ENCODE measurements at regions not wholly inside any gene's neighbourhood (a gene's known extent, or its start where the extent isn't known, plus 50 kb on each side); places are given as distances from the start of the nearest gene placed in this dataset.

DNA sequence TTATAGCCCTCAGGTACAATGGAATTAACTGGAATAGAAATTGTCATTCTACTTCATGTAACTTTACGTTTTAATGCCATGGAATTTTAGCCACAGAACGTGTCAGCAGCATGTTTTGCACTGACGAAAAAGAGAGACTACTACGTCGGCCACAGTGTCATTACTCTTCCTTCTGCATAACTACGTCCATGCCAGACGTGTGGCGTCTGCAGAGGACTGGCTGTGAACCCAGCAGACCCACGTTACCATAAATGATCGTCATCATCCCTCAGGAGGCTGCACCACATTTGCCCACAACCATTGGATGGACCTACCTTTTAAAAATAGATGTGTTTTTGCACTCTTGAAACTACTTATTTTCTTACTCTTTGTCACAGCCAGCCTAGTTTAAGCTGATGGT, 63.8 kb upstream of the ATG10 start:
- Histone ChIP-seq H3K9ac (ENCODE audit: low read length in 3 of 3) (no peak overlapping the region), H3K4me3 (ENCODE audit: low read length in 3 of 3) (no peak overlapping the region), H3K27me3 (ENCODE audit: control insufficient read depth, insufficient read depth, low read length) (no peaks in the 10 kb centered on the region), H3K9me3 (ENCODE audit: control insufficient read depth in 2 of 3, insufficient read depth in 1 of 3, low read length in 3 of 3) (no peaks in the 10 kb centered on the region), H3K36me3 (ENCODE audit: control insufficient read depth in 2 of 3, insufficient read depth in 3 of 3, low read length in 3 of 3) (no peaks in the 10 kb centered on the region), H3K27ac (ENCODE audit: low read depth in 2 of 2, low read length in 2 of 2) (no peak overlapping the region), H3K4me1 (ENCODE audit: control insufficient read depth in 2 of 3, insufficient read depth in 2 of 3, low read depth in 1 of 3, low read length in 3 of 3) (peaks cover 0 to 2% (median 0%) of the 10 kb centered on the region in 3 donors)
- TF ChIP-seq, protein P1, sequence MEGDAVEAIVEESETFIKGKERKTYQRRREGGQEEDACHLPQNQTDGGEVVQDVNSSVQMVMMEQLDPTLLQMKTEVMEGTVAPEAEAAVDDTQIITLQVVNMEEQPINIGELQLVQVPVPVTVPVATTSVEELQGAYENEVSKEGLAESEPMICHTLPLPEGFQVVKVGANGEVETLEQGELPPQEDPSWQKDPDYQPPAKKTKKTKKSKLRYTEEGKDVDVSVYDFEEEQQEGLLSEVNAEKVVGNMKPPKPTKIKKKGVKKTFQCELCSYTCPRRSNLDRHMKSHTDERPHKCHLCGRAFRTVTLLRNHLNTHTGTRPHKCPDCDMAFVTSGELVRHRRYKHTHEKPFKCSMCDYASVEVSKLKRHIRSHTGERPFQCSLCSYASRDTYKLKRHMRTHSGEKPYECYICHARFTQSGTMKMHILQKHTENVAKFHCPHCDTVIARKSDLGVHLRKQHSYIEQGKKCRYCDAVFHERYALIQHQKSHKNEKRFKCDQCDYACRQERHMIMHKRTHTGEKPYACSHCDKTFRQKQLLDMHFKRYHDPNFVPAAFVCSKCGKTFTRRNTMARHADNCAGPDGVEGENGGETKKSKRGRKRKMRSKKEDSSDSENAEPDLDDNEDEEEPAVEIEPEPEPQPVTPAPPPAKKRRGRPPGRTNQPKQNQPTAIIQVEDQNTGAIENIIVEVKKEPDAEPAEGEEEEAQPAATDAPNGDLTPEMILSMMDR (IDR thresholded peaks at IDR 0.05; ENCODE audit: borderline replicate concordance, extremely low read depth, insufficient read depth) = no peak
- FAIRE-seq = no peak
- DNase-seq = no peak
- intact Hi-C loops (cut with DNase I) = no loop called here

DNA sequence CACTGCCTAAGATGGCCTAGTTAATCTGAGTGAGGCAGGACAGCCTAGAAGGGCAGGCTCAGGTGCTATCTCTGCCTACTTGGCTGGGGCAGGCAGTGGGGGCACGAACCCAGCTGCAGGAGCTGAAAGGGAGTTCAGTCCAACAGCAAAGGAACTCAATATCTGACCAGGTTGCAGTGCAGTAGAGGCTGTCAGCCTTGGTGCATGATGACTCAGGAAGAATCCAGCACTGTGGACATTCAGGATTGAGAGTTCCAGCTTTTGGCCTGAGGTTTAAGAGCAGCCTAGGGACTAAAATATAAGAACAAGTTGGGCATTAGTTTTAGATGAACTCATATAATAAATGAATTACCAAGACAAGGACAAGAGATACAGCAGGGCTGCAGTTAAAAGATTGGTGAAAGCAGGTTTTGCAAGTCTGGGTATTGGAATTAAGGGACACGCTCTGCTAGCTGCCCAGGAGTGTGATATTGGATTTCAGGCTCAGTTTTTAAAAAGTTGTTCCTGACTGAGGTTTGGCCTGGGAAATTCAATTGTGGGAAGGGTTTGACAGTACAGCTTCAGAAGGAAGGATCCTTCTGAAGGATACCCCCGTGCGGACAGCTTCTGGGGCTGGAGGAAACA, 64.7 kb upstream of the ATG10 start:
- no peak overlapping the region for H3K4me3 ChIP-seq (ENCODE audit: low read length in 3 of 3)
- H3K27ac ChIP-seq (ENCODE audit: low read depth in 2 of 2, low read length in 2 of 2) = no peak overlapping the region
- H3K9me3 ChIP-seq (ENCODE audit: control insufficient read depth in 2 of 3, insufficient read depth in 1 of 3, low read length in 3 of 3) = no peaks in the 10 kb centered on the region
- no peaks in the 10 kb centered on the region for H3K27me3 ChIP-seq (ENCODE audit: control insufficient read depth, insufficient read depth, low read length)
- intact Hi-C loops (cut with DNase I) = no loop called here
- TF ChIP-seq, protein P1 (IDR thresholded peaks at IDR 0.05; ENCODE audit: borderline replicate concordance, extremely low read depth, insufficient read depth) = no peak
- H3K36me3 ChIP-seq (ENCODE audit: control insufficient read depth in 2 of 3, insufficient read depth in 3 of 3, low read length in 3 of 3) = no peaks in the 10 kb centered on the region
- no peak for FAIRE-seq
- H3K4me1 ChIP-seq (ENCODE audit: control insufficient read depth in 2 of 3, insufficient read depth in 2 of 3, low read depth in 1 of 3, low read length in 3 of 3) = peaks cover 0 to 2% (median 0%) of the 10 kb centered on the region in 3 donors
- DNase-seq = peak in 3 of 5 donors; percentile 15 to 73 (median 52)
- H3K9ac ChIP-seq (ENCODE audit: low read length in 3 of 3) = no peak overlapping the region

DNA sequence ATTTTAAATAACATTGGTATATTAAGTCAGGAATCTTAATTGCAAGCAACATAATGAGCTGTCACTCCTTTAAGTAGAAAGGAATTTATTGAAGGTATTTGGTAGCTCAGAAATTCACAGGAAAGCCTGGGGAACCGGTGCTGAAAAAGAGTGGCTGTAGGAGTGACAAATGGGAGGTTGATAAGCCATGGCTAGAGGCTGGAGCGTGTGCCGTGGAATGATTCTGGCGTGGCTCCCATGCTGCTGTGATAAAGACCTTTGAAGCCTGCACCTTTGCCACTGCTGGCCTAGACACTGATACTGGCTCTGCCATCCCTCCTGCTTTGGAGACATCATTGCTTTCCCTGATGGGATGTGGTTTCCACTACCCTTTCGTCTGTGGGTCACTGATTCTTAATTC, 65.7 kb upstream of the ATG10 start:
- Histone ChIP-seq H3K9ac (ENCODE audit: low read length in 3 of 3) (no peak overlapping the region), H3K27ac (ENCODE audit: low read depth in 2 of 2, low read length in 2 of 2) (no peak overlapping the region), H3K9me3 (ENCODE audit: control insufficient read depth in 2 of 3, insufficient read depth in 1 of 3, low read length in 3 of 3) (no peaks in the 10 kb centered on the region), H3K36me3 (ENCODE audit: control insufficient read depth in 2 of 3, insufficient read depth in 3 of 3, low read length in 3 of 3) (no peaks in the 10 kb centered on the region), H3K4me1 (ENCODE audit: control insufficient read depth in 2 of 3, insufficient read depth in 2 of 3, low read depth in 1 of 3, low read length in 3 of 3) (peaks cover 0 to 2% (median 0%) of the 10 kb centered on the region in 3 donors), H3K27me3 (ENCODE audit: control insufficient read depth, insufficient read depth, low read length) (no peaks in the 10 kb centered on the region), H3K4me3 (ENCODE audit: low read length in 3 of 3) (no peak overlapping the region)
- peak in 2 of 5 donors; percentile 27 to 38 for DNase-seq
- TF ChIP-seq, protein P1 (IDR thresholded peaks at IDR 0.05; ENCODE audit: borderline replicate concordance, extremely low read depth, insufficient read depth) = no peak
- no peak for FAIRE-seq
- intact Hi-C loops (cut with DNase I) = no loop called here

DNA sequence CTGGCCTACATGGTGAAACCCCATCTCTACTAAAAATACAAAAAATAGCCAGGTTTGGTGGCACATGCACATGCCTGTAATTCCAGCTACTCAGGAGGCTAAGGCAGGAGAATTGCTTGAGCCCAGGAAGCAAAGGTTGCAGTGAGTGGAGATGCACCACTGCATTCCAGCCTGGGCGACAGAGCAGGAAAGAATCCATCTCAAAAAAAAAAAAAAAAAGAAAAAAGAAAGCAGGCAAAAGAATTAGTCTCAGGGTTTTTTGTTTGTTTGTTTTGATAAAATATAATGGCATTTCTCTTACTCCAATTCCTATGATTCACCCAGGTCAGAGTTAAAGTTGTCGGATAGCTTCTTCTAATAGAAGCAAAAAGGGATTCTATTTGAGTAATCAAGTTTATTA, 67.0 kb upstream of the ATG10 start:
- H3K27me3 ChIP-seq (ENCODE audit: control insufficient read depth, insufficient read depth, low read length) = no peaks in the 10 kb centered on the region
- TF ChIP-seq, protein P1 (IDR thresholded peaks at IDR 0.05; ENCODE audit: borderline replicate concordance, extremely low read depth, insufficient read depth) = no peak
- DNase-seq = peak in 1 of 5 donors; percentile 21
- no peak overlapping the region for H3K9ac ChIP-seq (ENCODE audit: low read length in 3 of 3)
- H3K36me3 ChIP-seq (ENCODE audit: control insufficient read depth in 2 of 3, insufficient read depth in 3 of 3, low read length in 3 of 3) = no peaks in the 10 kb centered on the region
- H3K4me3 ChIP-seq (ENCODE audit: low read length in 3 of 3) = no peak overlapping the region
- H3K9me3 ChIP-seq (ENCODE audit: control insufficient read depth in 2 of 3, insufficient read depth in 1 of 3, low read length in 3 of 3) = no peaks in the 10 kb centered on the region
- no peak overlapping the region for H3K27ac ChIP-seq (ENCODE audit: low read depth in 2 of 2, low read length in 2 of 2)
- intact Hi-C loops (cut with DNase I) = no loop called here
- FAIRE-seq = no peak
- H3K4me1 ChIP-seq (ENCODE audit: control insufficient read depth in 2 of 3, insufficient read depth in 2 of 3, low read depth in 1 of 3, low read length in 3 of 3) = peaks cover 0 to 2% (median 0%) of the 10 kb centered on the region in 3 donors

All from kidney (tissue), 13 donors.